HG03097 (cell line): ENCODE measurements at regions not wholly inside any gene's neighbourhood (a gene's known extent, or its start where the extent isn't known, plus 50 kb on each side); places are given as distances from the start of the nearest gene placed in this dataset.

ENCODE experiments used
- ATAC-seq: cut with Tn5 transposase; IDR thresholded peaks from one replicate; pipeline ENCODE4 v1.9.1; 2021; ENCODE audit not compliant: unreplicated experiment, low FRiP score

- no peak for ATAC-seq
These were observed 377.7 kb upstream of the ERCC4 start for GRCh38 chr16:13542284-13542683.

DNA sequence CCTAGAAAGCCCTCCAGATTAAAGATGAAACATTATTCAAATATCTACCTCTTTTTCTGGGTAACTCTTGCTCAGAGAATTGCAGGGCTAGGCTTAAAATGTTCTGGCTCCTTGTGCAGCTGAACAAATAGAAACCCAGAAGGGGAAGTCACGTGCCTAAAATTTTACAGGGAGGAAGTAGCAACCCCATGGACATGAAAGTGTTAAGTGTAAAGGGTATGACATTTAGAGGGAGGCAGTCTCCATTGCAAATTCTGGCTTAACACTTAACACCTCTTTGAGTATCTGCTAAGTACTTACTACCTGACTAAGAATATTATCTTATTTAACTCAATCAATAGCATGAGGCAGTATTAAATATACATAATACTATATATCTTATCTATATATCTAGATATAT, 376.1 kb upstream of the ERCC4 start:
- no peak for ATAC-seq

DNA sequence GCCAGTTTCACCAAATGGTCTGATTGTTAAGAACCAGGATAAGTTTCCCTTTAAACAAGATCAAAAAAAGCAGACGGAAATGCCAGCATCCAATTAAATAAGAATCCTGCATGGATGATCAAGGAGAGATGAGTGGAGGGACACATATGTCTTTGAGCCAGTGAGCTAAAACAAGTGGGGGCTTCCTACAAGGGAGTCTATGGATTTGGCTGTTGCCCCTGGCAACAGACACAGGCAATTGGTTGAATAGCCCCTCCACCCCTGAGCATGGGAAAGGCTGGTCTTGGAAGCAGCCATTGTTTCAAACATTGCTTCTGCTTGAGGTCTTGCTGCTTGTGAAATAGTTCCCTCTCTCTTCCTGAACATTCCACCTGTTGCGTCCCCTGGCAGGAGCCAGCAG, 374.7 kb upstream of the ERCC4 start:
- no peak for ATAC-seq

DNA sequence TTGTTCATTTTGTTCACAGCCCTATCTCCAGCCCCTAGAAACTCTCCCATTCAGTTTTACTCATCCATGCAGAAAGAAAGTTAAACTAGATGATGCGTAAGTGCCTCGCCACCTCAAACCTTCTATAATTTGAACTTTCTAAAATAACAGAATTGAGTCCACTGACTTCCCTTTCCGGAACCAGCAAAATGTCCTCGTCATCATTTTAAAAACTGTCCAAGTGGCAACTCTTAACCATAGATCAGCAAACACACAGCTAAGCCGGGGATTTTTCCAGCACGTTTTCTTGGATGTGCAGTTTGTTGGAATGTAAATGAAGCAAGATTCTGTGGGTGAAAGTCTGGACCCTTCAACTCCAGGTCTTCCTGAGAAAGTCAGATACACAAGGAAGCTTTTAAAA, 369.7 kb upstream of the ERCC4 start:
- ATAC-seq, result no peak

DNA sequence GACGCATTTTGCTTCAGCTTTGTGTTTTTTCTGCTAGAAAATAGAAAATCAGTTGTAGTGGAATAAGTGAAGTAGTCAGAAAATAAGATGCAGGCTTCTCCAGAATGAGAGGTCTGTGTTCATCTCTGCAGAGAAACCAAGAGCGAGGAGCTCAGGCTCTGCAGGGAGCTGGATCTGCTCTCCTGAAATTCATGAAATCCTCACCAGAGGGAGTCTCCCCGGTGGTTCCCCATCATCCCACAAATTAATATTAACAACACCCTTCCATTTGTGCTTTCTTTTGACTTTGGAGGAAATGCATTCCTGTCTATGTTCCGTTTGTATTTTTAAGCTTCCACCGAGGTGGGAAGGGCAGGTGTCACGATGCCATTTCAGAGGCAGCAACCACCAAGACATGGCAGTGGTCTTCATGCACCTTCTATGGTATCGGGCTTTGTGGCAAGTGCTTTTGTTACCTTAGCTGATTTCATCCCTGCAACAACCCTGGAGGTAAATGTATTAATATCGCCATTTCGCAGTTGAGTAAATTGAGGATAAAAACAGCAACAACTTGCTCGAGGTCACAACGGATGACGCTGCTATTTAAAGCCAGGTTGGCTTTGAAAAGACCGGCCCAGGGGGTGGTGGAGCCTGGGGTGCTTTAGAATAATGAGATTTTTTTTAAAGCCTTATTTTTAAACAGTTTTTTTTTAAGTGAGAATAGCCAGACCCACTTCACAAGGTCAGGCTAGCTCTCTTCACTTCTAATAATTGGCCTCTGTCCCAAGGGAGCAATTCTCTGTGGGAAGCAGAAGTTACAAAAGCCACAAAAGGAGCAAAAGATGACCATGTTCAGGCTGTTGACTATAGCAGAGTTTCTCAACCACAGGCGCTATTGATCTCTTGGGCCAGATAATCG, 367.6 kb upstream of the ERCC4 start:
- ATAC-seq, result no peak

DNA sequence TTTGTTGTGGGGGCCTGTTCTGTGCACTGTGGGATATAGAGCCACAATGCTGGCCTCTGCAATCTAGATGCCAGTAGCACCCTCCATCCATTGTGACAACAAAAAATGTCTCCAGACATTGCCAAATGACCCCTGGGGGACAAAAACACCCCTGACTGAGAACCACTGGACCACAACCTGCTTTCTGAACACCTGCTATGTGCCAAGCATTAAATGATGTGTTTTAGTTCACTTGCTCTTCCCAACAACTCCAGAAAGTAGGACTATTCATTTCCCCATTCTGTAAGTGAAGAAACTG, 367.0 kb upstream of the ERCC4 start:
- no peak for ATAC-seq

DNA sequence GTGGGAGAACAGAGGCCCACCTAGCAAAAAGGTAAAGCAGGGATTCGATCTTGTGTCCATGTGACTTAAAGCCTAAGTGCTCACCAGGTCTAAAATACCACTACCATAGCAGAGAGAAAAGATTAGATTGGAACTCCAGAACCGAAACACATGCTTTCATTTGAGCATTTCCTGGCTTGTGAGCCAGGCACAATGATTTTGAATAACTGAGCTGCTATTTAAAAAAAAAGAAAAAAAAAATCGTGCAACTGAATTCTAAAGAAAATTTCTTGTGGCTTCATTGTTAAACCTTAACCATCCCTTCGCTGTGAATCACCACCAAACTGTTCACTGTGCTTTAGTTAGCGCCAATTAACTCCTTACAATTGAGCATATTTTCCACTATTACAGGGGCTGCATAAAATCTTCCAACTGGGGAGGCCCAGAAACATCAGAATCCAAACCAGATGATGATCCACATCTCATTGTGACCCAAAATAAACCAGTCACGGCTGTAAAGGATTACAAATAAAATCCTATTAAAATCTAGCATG, 366.4 kb upstream of the ERCC4 start:
- ATAC-seq, result no peak

DNA sequence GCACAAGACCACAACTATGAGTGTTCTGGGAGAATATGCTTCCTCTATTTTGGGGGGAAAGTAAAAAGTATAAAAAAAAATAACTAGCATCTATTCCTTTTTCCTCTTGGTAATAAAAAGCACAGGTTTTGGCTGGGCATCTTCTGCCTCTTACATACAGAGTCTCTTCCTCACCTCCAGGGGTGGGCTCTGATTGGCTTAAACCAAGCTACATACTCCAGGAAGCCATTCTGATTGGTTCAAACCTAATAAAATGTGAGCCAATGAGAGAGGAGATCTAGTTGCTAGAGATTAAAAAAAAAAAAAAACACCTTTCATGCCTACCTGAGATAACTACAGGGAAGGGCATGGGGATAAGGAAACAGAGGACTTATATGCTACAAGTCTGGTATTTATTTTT, 365.9 kb upstream of the ERCC4 start:
- no peak for ATAC-seq

- ATAC-seq, result no peak
These were observed 365.3 kb upstream of the ERCC4 start for GRCh38 chr16:13554643-13555042.

DNA sequence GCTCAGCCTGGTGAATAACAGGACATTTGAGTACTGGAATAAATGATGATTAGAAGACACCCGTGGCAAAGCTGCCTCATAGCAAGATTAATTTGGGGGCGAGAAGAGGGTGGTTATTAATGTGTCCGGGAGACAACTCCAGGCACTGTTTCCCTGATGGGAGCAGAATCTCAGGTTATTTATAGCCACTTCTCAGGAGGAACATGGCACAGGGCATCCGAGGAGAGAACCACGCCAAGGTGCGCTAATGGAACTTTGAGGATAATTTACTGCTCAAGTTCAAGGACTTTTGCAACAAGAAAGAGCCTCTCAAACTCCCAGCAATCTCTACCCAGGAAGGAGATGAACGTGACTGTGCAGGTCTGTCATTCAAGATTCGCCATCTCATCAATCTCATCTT, 362.5 kb upstream of the ERCC4 start:
- ATAC-seq, result no peak

DNA sequence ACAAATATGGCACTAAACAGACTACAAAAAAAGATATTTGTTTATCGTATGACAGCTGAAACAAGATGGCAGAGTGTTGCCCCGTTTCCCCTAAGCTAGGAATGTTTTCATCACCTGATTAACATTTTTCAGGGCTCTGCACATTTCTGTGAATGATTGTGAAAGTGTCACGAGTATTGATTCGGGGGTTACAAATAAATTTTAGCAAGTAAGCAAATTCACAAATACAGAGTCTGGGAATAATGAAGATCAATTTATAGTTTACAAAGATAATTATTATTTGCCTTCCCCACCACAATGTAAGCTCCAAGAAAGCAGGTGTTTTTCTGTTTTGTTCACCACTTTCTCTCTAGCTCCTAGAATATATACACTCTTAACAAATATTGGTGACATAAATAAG, 361.2 kb upstream of the ERCC4 start:
- ATAC-seq, result no peak

GRCh38 chr16:13559624-13560023, 360.3 kb upstream of the ERCC4 start:
- ATAC-seq, result no peak

GRCh38 chr16:13560151-13560550, 359.8 kb upstream of the ERCC4 start:
- no peak for ATAC-seq

GRCh38 chr16:13561291-13562070, 358.5 kb upstream of the ERCC4 start:
- ATAC-seq, result no peak

GRCh38 chr16:13568803-13569202, 351.2 kb upstream of the ERCC4 start:
- no peak for ATAC-seq

DNA sequence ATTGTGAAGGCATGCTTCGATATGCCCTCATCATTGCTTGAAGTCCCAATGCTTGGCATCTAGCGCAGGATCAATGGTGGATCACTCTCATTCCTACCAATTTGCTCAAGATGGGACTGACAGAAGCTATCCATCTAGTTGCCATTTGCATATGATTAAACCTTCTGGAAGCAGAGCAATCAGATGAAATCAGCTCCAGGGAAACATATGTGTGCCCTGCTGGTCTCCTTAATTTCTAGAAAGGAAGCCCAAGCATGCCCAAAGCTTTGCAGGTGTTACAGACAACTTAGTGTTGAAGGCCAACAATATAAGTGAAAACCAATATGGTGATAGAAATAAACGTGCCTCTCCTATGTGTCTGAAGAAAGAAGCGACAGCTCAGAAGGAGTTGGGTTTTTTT, 350.0 kb upstream of the ERCC4 start:
- no peak for ATAC-seq

DNA sequence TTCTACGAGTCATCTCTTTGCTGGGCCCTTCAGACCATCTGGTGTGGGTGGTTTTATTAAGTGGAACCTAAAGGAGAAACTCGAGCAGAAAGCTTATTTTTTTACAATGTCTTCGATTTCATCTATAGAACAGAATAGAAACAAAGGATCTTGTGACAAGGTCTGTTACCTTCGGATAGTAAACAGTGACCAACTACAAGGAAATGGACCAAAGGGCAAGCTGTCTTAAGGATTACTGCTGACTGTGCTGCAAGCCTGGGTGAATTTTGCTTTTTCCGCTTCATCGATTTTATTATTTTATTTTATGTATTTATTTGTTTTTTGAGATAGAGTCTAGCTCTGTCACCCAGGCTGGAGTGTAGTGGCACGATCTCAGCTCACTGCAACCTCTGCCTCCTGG, 348.9 kb upstream of the ERCC4 start:
- ATAC-seq, result no peak

GRCh38 chr16:13573903-13574302, 346.1 kb upstream of the ERCC4 start:
- no peak for ATAC-seq

DNA sequence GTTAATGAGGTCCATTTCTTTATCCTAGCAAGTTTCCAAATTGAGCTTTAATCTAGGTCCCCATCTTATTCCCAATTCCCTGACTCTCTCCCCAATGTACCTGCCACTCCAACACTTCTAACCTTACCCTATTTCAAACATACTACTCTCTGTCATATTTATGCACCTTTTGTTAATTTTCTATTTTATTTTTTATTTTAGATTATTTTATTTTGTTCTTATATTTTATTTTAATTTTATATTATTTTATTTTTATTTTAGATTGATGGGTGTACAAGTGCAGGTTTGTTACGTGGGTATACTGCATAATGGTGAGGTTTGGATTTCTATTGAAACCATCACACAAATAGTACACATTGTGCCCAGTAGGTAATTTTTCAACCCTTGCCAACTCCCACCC, 333.9 kb upstream of the ERCC4 start:
- no peak for ATAC-seq

DNA sequence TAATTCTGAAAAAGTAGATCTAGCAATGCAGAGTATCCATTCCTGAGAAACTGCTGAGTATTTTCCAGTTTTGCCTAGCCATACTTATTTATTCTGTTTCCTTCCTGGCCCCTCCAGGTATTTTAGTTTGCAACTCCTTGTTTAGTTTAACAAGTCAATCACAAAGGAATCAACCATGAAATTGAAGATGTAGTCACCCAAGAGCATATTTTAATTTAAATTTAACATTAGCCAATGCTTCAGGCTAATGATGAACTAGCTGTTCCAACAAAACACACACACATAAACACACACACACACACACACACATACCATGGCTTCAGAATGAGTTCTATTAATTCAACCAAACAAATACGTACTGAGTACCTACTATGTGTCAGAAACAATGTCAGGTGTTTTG, 332.8 kb upstream of the ERCC4 start:
- no peak for ATAC-seq

DNA sequence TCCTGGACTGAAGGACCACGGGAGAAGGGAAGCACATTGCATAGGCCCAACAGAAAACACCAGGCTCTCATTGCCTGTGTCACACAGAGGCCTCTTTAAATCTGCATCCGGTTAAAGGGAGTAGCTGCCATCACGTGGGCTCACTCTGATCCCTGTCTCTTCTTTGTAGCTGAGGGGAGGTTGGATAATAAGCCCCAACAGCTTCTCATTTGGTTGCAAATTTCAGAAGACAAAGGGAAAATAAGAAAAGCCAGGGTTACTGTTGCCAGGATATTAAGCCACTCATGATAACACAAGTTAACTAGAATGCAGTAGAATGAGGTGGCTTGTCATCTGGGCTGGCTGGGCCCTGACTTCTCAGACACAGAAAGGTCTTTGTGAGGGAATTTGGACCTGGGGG, 325.1 kb upstream of the ERCC4 start:
- no peak for ATAC-seq

GRCh38 chr16:13606804-13607203, 313.1 kb upstream of the ERCC4 start:
- ATAC-seq, result no peak
